K562 (cell line): ENCODE measurements at regions not wholly inside any gene's neighbourhood (a gene's known extent, or its start where the extent isn't known, plus 50 kb on each side); places are given as distances from the start of the nearest gene placed in this dataset.

Experiments
- CSDE1 ChIP-seq, 2 experiments: fragments of 450-650 bp; IDR thresholded peaks; 2 replicates each; pipeline ENCODE4 v1.6.1; 2016; ENCODE audit warnings: mild to moderate bottlenecking in 1 of 2
- HCFC1 ChIP-seq: IDR thresholded peaks from 2 replicates; pipeline ENCODE4 v1.6.1; 2012; ENCODE audit warnings: low read depth, low read length, improper control_type of control experiment
- KLF6 ChIP-seq: fragments of 250-450 bp; sonication (Bioruptor Pico); IDR thresholded peaks from 2 replicates; pipeline ENCODE4 v1.4.0; 2020; ENCODE audit warnings: mild to moderate bottlenecking, moderate library complexity, borderline replicate concordance
- THRAP3 ChIP-seq: fragments of 450-650 bp; IDR thresholded peaks from 2 replicates; pipeline ENCODE4 v1.6.1; 2016; ENCODE audit warnings: mild to moderate bottlenecking, inconsistent platforms, borderline replicate concordance
- TF ChIP-seq, protein P1 (sequence below), 3 experiments: IDR thresholded peaks in 2 of 3; conservative IDR thresholded peaks in 1 of 3; 2 replicates each; pipeline ENCODE4 v1.5.1; 2011 to 2012; ENCODE audit warnings: low read length in 3 of 3, mild to moderate bottlenecking in 3 of 3, control low read depth in 2 of 3, improper control_type of control experiment in 1 of 3, inconsistent platforms in 1 of 3, low read depth in 1 of 3, mixed read lengths in 1 of 3, moderate library complexity in 1 of 3; ENCODE audit not compliant: insufficient read depth in 2 of 3
- TF ChIP-seq, protein P2 (sequence below): sonication (generic); formaldehyde crosslinking; IDR thresholded peaks from 2 replicates; pipeline ENCODE4 v1.8.0; 2022; ENCODE audit warnings: missing genetic modification reagents, mild to moderate bottlenecking, moderate library complexity, borderline replicate concordance
- TF ChIP-seq, protein P3 (sequence below): fragments of 250-450 bp; sonication (Bioruptor Pico); IDR thresholded peaks from 2 replicates; pipeline ENCODE4 v1.4.0; 2020; ENCODE audit warnings: mild to moderate bottlenecking, moderate library complexity, borderline replicate concordance
- TF ChIP-seq, protein P4 (sequence below), 2 experiments: fragments of 450-650 bp; formaldehyde crosslinking in 1 of 2; IDR thresholded peaks; 2 replicates each; pipeline versions ENCODE4 v1.4.0 to v1.6.1; 2014 to 2020; ENCODE audit warnings: mild to moderate bottlenecking in 2 of 2, borderline replicate concordance in 1 of 2, low read depth in 1 of 2

DNA sequence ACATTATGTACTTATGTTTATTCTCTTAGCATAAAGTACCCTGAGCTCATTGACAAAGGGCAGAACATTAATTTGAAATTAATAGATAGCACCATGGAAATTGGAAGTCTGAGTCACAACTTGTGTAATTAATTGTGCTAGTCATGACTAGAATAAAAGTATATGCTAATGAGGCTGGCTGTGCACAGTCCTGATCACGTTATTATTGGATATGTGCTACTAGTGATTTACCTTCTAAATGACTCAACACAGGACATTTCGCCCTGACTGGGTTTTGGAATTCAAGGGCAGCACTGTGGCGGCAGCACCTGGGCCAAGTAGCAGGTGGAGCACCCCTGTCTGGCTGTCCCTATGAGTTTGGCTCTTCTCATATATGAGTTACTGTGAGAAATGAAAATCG, 341.8 kb downstream of the ICE1 start:
- TF ChIP-seq, protein P1, sequence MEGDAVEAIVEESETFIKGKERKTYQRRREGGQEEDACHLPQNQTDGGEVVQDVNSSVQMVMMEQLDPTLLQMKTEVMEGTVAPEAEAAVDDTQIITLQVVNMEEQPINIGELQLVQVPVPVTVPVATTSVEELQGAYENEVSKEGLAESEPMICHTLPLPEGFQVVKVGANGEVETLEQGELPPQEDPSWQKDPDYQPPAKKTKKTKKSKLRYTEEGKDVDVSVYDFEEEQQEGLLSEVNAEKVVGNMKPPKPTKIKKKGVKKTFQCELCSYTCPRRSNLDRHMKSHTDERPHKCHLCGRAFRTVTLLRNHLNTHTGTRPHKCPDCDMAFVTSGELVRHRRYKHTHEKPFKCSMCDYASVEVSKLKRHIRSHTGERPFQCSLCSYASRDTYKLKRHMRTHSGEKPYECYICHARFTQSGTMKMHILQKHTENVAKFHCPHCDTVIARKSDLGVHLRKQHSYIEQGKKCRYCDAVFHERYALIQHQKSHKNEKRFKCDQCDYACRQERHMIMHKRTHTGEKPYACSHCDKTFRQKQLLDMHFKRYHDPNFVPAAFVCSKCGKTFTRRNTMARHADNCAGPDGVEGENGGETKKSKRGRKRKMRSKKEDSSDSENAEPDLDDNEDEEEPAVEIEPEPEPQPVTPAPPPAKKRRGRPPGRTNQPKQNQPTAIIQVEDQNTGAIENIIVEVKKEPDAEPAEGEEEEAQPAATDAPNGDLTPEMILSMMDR (IDR thresholded peaks at IDR 0.05 in 2 of 3, conservative IDR thresholded peaks at IDR 0.05 in 1 of 3; ENCODE audit: insufficient read depth in 2 of 3, low read depth in 1 of 3, low read length in 3 of 3) = no peak
- TF ChIP-seq, protein P2, sequence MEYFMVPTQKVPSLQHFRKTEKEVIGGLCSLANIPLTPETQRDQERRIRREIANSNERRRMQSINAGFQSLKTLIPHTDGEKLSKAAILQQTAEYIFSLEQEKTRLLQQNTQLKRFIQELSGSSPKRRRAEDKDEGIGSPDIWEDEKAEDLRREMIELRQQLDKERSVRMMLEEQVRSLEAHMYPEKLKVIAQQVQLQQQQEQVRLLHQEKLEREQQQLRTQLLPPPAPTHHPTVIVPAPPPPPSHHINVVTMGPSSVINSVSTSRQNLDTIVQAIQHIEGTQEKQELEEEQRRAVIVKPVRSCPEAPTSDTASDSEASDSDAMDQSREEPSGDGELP (CRISPR knock-in tag) = no peak
- TF ChIP-seq, protein P3, sequence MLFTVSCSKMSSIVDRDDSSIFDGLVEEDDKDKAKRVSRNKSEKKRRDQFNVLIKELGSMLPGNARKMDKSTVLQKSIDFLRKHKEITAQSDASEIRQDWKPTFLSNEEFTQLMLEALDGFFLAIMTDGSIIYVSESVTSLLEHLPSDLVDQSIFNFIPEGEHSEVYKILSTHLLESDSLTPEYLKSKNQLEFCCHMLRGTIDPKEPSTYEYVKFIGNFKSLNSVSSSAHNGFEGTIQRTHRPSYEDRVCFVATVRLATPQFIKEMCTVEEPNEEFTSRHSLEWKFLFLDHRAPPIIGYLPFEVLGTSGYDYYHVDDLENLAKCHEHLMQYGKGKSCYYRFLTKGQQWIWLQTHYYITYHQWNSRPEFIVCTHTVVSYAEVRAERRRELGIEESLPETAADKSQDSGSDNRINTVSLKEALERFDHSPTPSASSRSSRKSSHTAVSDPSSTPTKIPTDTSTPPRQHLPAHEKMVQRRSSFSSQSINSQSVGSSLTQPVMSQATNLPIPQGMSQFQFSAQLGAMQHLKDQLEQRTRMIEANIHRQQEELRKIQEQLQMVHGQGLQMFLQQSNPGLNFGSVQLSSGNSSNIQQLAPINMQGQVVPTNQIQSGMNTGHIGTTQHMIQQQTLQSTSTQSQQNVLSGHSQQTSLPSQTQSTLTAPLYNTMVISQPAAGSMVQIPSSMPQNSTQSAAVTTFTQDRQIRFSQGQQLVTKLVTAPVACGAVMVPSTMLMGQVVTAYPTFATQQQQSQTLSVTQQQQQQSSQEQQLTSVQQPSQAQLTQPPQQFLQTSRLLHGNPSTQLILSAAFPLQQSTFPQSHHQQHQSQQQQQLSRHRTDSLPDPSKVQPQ (CRISPR knock-in tag) = no peak
- TF ChIP-seq KLF6 (CRISPR knock-in tag) (no peak), CSDE1 (IDR thresholded peaks at IDR 0.05) (no peak), HCFC1 (no peak), THRAP3 (no peak)
- TF ChIP-seq, protein P4, sequence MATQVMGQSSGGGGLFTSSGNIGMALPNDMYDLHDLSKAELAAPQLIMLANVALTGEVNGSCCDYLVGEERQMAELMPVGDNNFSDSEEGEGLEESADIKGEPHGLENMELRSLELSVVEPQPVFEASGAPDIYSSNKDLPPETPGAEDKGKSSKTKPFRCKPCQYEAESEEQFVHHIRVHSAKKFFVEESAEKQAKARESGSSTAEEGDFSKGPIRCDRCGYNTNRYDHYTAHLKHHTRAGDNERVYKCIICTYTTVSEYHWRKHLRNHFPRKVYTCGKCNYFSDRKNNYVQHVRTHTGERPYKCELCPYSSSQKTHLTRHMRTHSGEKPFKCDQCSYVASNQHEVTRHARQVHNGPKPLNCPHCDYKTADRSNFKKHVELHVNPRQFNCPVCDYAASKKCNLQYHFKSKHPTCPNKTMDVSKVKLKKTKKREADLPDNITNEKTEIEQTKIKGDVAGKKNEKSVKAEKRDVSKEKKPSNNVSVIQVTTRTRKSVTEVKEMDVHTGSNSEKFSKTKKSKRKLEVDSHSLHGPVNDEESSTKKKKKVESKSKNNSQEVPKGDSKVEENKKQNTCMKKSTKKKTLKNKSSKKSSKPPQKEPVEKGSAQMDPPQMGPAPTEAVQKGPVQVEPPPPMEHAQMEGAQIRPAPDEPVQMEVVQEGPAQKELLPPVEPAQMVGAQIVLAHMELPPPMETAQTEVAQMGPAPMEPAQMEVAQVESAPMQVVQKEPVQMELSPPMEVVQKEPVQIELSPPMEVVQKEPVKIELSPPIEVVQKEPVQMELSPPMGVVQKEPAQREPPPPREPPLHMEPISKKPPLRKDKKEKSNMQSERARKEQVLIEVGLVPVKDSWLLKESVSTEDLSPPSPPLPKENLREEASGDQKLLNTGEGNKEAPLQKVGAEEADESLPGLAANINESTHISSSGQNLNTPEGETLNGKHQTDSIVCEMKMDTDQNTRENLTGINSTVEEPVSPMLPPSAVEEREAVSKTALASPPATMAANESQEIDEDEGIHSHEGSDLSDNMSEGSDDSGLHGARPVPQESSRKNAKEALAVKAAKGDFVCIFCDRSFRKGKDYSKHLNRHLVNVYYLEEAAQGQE (IDR thresholded peaks at IDR 0.05; ENCODE audit: borderline replicate concordance) = no peak
- TF ChIP-seq, protein P4 (CRISPR knock-in tag; IDR thresholded peaks at IDR 0.05; ENCODE audit: low read depth) = no peak
